Chondrocyte (in vitro differentiated cells): ENCODE measurements at regions not wholly inside any gene's neighbourhood (a gene's known extent, or its start where the extent isn't known, plus 50 kb on each side); places are given as distances from the start of the nearest gene placed in this dataset.

Experiments used
- DNase-seq: peaks from one replicate; pipeline ENCODE4 v3.0.0; 2021; ENCODE audit warnings: mixed read lengths, low spot score
- H3K27ac Mint-ChIP-seq: one replicate; pipeline ENCODE4 v1.8.0; 2021; ENCODE audit warnings: mild to moderate bottlenecking, moderate library complexity, mixed read lengths; ENCODE audit not compliant: unreplicated experiment
- H3K27me3 Mint-ChIP-seq: 2 replicates; pipeline ENCODE4 v1.8.0; 2021; ENCODE audit warnings: low read depth, mixed read lengths
- H3K36me3 Mint-ChIP-seq: 2 replicates; pipeline ENCODE4 v1.8.0; 2021; ENCODE audit warnings: low read depth, mixed read lengths
- H3K4me1 Mint-ChIP-seq: 2 replicates; pipeline ENCODE4 v1.8.0; 2021; ENCODE audit warnings: low read depth, mild to moderate bottlenecking, mixed read lengths
- H3K4me3 Mint-ChIP-seq: one replicate; pipeline ENCODE4 v1.8.0; 2021; ENCODE audit warnings: mild to moderate bottlenecking, moderate library complexity, mixed read lengths; ENCODE audit not compliant: unreplicated experiment
- H3K9me3 Mint-ChIP-seq: 2 replicates; pipeline ENCODE4 v1.8.0; 2021; ENCODE audit warnings: low read depth, mixed read lengths
- CTCF ChIP-seq: fragments of 200-600 bp; sonication (generic); IDR thresholded peaks from 2 replicates; pipeline ENCODE4 v1.5.0; 2021; ENCODE audit warnings: antibody characterized with exemption, mild to moderate bottlenecking, moderate library complexity

- no peak overlapping the region for H3K4me3 Mint-ChIP-seq
- H3K27ac Mint-ChIP-seq = no peak overlapping the region
- no peak for TF ChIP-seq CTCF
- no peak for DNase-seq
- H3K9me3 Mint-ChIP-seq = no peaks in the 10 kb centered on the region
- H3K36me3 Mint-ChIP-seq = no peaks in the 10 kb centered on the region
- no peaks in the 10 kb centered on the region for H3K4me1 Mint-ChIP-seq
- H3K27me3 Mint-ChIP-seq = peaks cover 3% of the 10 kb centered on the region
These were observed 131.0 kb upstream of the ZNF804B start for GRCh38 chr7:88628363-88629085.

- Mint-ChIP-seq H3K27me3 (peaks cover 1% of the 10 kb centered on the region), H3K27ac (no peak overlapping the region), H3K36me3 (no peaks in the 10 kb centered on the region), H3K4me1 (no peaks in the 10 kb centered on the region), H3K9me3 (no peaks in the 10 kb centered on the region), H3K4me3 (no peak overlapping the region)
- no peak for TF ChIP-seq CTCF
- no peak for DNase-seq
These were observed 142.3 kb upstream of the ZNF804B start for GRCh38 chr7:88617185-88617584.

- TF ChIP-seq CTCF = no peak
- no peaks in the 10 kb centered on the region for H3K36me3 Mint-ChIP-seq
- DNase-seq = no peak
- H3K27me3 Mint-ChIP-seq = peaks cover 1% of the 10 kb centered on the region
- H3K9me3 Mint-ChIP-seq = peaks cover 6% of the 10 kb centered on the region
- no peak overlapping the region for H3K27ac Mint-ChIP-seq
- no peak overlapping the region for H3K4me3 Mint-ChIP-seq
- no peaks in the 10 kb centered on the region for H3K4me1 Mint-ChIP-seq
These were observed 144.2 kb upstream of the ZNF804B start for GRCh38 chr7:88615336-88615735.

- no peaks in the 10 kb centered on the region for H3K4me1 Mint-ChIP-seq
- no peak for TF ChIP-seq CTCF
- peaks cover 6% of the 10 kb centered on the region for H3K9me3 Mint-ChIP-seq
- no peaks in the 10 kb centered on the region for H3K36me3 Mint-ChIP-seq
- no peak for DNase-seq
- H3K4me3 Mint-ChIP-seq = no peak overlapping the region
- no peak overlapping the region for H3K27ac Mint-ChIP-seq
- H3K27me3 Mint-ChIP-seq = peaks cover 1% of the 10 kb centered on the region
These were observed 144.8 kb upstream of the ZNF804B start for GRCh38 chr7:88614736-88615135.

- no peak overlapping the region for H3K4me3 Mint-ChIP-seq
- peaks cover 6% of the 10 kb centered on the region for H3K9me3 Mint-ChIP-seq
- TF ChIP-seq CTCF = no peak
- no peaks in the 10 kb centered on the region for H3K4me1 Mint-ChIP-seq
- no peaks in the 10 kb centered on the region for H3K36me3 Mint-ChIP-seq
- H3K27me3 Mint-ChIP-seq = peaks cover 3% of the 10 kb centered on the region
- DNase-seq = no peak
- H3K27ac Mint-ChIP-seq = no peak overlapping the region
These were observed 148.6 kb upstream of the ZNF804B start for GRCh38 chr7:88610942-88611341.
